Osteoblast (primary cell): ENCODE measurements at regions not wholly inside any gene's neighbourhood (a gene's known extent, or its start where the extent isn't known, plus 50 kb on each side); places are given as distances from the start of the nearest gene placed in this dataset.

ENCODE experiments used
- DNase-seq: peaks from one replicate; pipeline ENCODE4 v3.0.0; 2011; ENCODE audit warnings: low spot score, mixed read lengths; ENCODE audit not compliant: insufficient read length; ENCODE audit errors: missing footprints
- H2AFZ ChIP-seq: 2 replicates; pipeline ENCODE4 v1.6.0; 2011; ENCODE audit warnings: mild to moderate bottlenecking, low read length
- H3K27ac ChIP-seq: 2 replicates; pipeline ENCODE4 v1.5.1; 2011; ENCODE audit warnings: mild to moderate bottlenecking, low read depth, low read length, moderate library complexity
- H3K27me3 ChIP-seq: 2 replicates; pipeline ENCODE4 v1.6.0; 2012; ENCODE audit warnings: mild to moderate bottlenecking, control low read depth, inconsistent platforms, low read length, moderate library complexity; ENCODE audit not compliant: insufficient read depth
- H3K36me3 ChIP-seq: 2 replicates; pipeline ENCODE4 v1.5.1; 2011; ENCODE audit warnings: mild to moderate bottlenecking, low read length, control low read depth, moderate library complexity; ENCODE audit not compliant: insufficient read depth
- H3K4me1 ChIP-seq: 2 replicates; pipeline ENCODE4 v1.5.1; 2011; ENCODE audit warnings: mild to moderate bottlenecking, low read length, control low read depth, moderate library complexity; ENCODE audit not compliant: insufficient read depth
- H3K4me2 ChIP-seq: 2 replicates; pipeline ENCODE4 v1.6.0; 2011; ENCODE audit warnings: mild to moderate bottlenecking, low read length; ENCODE audit not compliant: insufficient read depth
- H3K4me3 ChIP-seq: fragments of 200-600 bp; sonication (generic); 3 replicates; pipeline ENCODE4 v1.5.1; 2012; ENCODE audit warnings: mild to moderate bottlenecking, low read length, inconsistent platforms; ENCODE audit not compliant: insufficient read depth
- H3K79me2 ChIP-seq: 2 replicates; pipeline ENCODE4 v1.6.0; 2012; ENCODE audit warnings: mild to moderate bottlenecking, low read length, control low read depth, inconsistent platforms; ENCODE audit not compliant: insufficient read depth
- H3K9me3 ChIP-seq: 2 replicates; pipeline ENCODE4 v1.5.1; 2011; ENCODE audit warnings: low read depth, low read length, control low read depth
- H4K20me1 ChIP-seq: 2 replicates; pipeline ENCODE4 v1.6.0; 2012; ENCODE audit warnings: mild to moderate bottlenecking, low read length, control low read depth; ENCODE audit not compliant: insufficient read depth
- CTCF ChIP-seq: IDR thresholded peaks from 2 replicates; pipeline ENCODE4 v1.5.1; 2011; ENCODE audit warnings: mild to moderate bottlenecking, low read depth, low read length, moderate library complexity; ENCODE audit errors: extremely low read depth

GRCh38 chr18:40197711-40198110 is 1757.3 kb upstream of the PIK3C3 start:
- Histone ChIP-seq H3K27me3 (no peaks in the 10 kb centered on the region), H3K4me2 (no peak overlapping the region), H3K27ac (no peak overlapping the region), H4K20me1 (no peaks in the 10 kb centered on the region), H3K9me3 (peaks cover 6% of the 10 kb centered on the region), H3K4me1 (no peaks in the 10 kb centered on the region), H3K79me2 (no peaks in the 10 kb centered on the region), H3K36me3 (no peaks in the 10 kb centered on the region), H3K4me3 (no peak overlapping the region), H2AFZ (no peak overlapping the region)
- no peak for TF ChIP-seq CTCF
- DNase-seq: no peak

- no peak for TF ChIP-seq CTCF
- H3K79me2 ChIP-seq: no peaks in the 10 kb centered on the region
- H2AFZ ChIP-seq: no peak overlapping the region
- H3K4me1 ChIP-seq: no peaks in the 10 kb centered on the region
- no peak overlapping the region for H3K4me2 ChIP-seq
- no peak for DNase-seq
- H3K27ac ChIP-seq: no peak overlapping the region
- H3K27me3 ChIP-seq: no peaks in the 10 kb centered on the region
- H3K4me3 ChIP-seq: no peak overlapping the region
- H3K9me3 ChIP-seq: no peaks in the 10 kb centered on the region
- H4K20me1 ChIP-seq: no peaks in the 10 kb centered on the region
- no peaks in the 10 kb centered on the region for H3K36me3 ChIP-seq
These were observed 1768.4 kb upstream of the PIK3C3 start for GRCh38 chr18:40186677-40187076.

GRCh38 chr18:40179729-40180461 is 1775.1 kb upstream of the PIK3C3 start:
- no peaks in the 10 kb centered on the region for H3K79me2 ChIP-seq
- no peak overlapping the region for H2AFZ ChIP-seq
- H3K4me2 ChIP-seq: no peak overlapping the region
- no peaks in the 10 kb centered on the region for H4K20me1 ChIP-seq
- H3K4me1 ChIP-seq: no peaks in the 10 kb centered on the region
- H3K27ac ChIP-seq: no peak overlapping the region
- no peaks in the 10 kb centered on the region for H3K36me3 ChIP-seq
- H3K9me3 ChIP-seq: no peaks in the 10 kb centered on the region
- DNase-seq: no peak
- TF ChIP-seq CTCF: no peak
- no peaks in the 10 kb centered on the region for H3K27me3 ChIP-seq
- no peak overlapping the region for H3K4me3 ChIP-seq

GRCh38 chr18:40168026-40168425 is 1787.0 kb upstream of the PIK3C3 start:
- H3K27ac ChIP-seq: no peak overlapping the region
- no peaks in the 10 kb centered on the region for H3K36me3 ChIP-seq
- H3K27me3 ChIP-seq: no peaks in the 10 kb centered on the region
- H4K20me1 ChIP-seq: no peaks in the 10 kb centered on the region
- no peaks in the 10 kb centered on the region for H3K4me1 ChIP-seq
- no peaks in the 10 kb centered on the region for H3K79me2 ChIP-seq
- H3K4me3 ChIP-seq: no peak overlapping the region
- H3K9me3 ChIP-seq: no peaks in the 10 kb centered on the region
- no peak for DNase-seq
- H3K4me2 ChIP-seq: no peak overlapping the region
- no peak for TF ChIP-seq CTCF
- no peak overlapping the region for H2AFZ ChIP-seq
